Keratinocyte (primary cell): ENCODE measurements at regions not wholly inside any gene's neighbourhood (a gene's known extent, or its start where the extent isn't known, plus 50 kb on each side); places are given as distances from the start of the nearest gene placed in this dataset.

Source experiments
- CTCF ChIP-seq, 3 experiments: IDR thresholded peaks in 1 of 3; conservative IDR thresholded peaks in 1 of 3; optimal IDR thresholded peaks in 1 of 3; 2 replicates in 2 of 3; 3 replicates in 1 of 3; pipeline versions ENCODE3 to v1.5.1; 2011; ENCODE audit warnings: low read length in 3 of 3, mild to moderate bottlenecking in 3 of 3, moderate library complexity in 2 of 3, control low read depth in 1 of 3, inconsistent platforms in 1 of 3; ENCODE audit not compliant: insufficient read depth in 2 of 3; ENCODE audit errors: extremely low read depth in 1 of 3
- EZH2 ChIP-seq: IDR thresholded peaks from one replicate; pipeline ENCODE4 v1.6.1; 2012; ENCODE audit warnings: inconsistent platforms, mild to moderate bottlenecking, low read length, moderate library complexity

GRCh38 chr22:49192180-49192856, 635.4 kb downstream of the BRD1 start:
- no peak for TF ChIP-seq CTCF (optimal IDR thresholded peaks at IDR 0.05 in 1 of 3, IDR thresholded peaks at IDR 0.05 in 1 of 3, conservative IDR thresholded peaks at IDR 0.05 in 1 of 3; ENCODE audit: extremely low read depth in 1 of 3, insufficient read depth in 2 of 3, low read length in 3 of 3)
- no peak for TF ChIP-seq EZH2
